Activated CD4-positive, alpha-beta T cell treated with anti-CD3 and anti-CD28 coated beads for 48 hours (primary cell): ENCODE measurements at regions not wholly inside any gene's neighbourhood (a gene's known extent, or its start where the extent isn't known, plus 50 kb on each side); places are given as distances from the start of the nearest gene placed in this dataset.
"Not testable (repeated sequence)": the region's sequence is repeated elsewhere in the genome, so short reads cannot be mapped to it uniquely, and the experiment has no call there.

ENCODE experiments used
- DNase-seq: peaks from one replicate; pipeline ENCODE4 v3.0.0-alpha.2; 2020

DNA sequence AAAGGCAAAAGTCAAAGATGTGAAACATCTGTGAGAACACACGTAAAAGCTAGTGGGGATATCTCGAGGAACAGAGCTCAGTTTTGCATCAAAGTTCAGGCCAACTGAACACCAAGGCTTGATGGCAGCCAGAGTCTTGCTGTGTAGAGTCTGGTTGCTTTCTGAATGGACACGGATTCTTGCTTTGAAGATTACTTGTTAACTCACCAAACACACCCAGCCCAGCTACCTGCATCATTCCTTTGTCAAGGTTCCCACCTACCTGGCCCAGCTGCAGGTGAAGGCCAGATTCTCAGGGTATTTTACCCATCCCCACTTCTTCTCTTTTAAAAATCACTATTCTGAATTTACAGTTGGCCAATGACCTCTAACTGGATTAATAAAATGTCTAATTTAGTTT, 174.4 kb upstream of the PHYHIPL start:
- no peak for DNase-seq

DNA sequence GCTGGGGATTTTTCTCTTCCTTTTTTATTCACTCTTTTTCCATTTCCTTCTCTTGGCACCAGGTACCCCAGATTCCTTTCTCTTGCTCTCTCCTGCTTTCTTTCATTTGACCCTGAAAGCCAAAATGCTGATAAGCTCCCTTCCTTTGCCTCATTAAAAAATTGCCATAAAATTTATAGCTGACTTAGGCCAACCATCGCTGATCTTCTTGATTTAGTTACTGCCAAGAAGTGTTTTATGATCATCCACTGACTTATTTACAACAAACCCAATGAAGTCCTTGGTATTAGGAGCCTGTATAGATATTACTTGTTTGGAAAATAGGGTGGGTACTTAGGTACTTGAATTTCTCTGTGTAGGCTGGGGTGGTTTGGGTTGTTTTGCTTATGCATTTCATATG, 173.2 kb upstream of the PHYHIPL start:
- no peak for DNase-seq

DNA sequence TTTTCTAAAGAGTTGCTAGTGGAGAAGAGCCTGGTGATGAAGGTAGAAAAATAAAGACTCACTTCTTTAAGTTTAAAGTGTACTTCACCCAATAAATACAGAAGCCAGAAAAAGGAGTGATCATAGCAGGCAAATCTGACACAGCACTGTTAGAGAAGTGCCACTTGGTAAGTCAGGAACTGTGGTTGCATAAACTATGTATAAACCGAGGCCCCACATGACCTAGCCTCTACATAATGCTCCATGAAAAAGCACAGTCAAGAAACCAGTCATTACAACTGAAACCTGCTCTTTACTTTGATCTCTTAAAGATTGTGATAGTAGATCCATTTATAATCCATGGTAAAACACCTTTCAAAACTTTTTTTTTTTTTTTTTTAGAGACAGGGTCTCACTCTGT, 172.1 kb upstream of the PHYHIPL start:
- DNase-seq = no peak

DNA sequence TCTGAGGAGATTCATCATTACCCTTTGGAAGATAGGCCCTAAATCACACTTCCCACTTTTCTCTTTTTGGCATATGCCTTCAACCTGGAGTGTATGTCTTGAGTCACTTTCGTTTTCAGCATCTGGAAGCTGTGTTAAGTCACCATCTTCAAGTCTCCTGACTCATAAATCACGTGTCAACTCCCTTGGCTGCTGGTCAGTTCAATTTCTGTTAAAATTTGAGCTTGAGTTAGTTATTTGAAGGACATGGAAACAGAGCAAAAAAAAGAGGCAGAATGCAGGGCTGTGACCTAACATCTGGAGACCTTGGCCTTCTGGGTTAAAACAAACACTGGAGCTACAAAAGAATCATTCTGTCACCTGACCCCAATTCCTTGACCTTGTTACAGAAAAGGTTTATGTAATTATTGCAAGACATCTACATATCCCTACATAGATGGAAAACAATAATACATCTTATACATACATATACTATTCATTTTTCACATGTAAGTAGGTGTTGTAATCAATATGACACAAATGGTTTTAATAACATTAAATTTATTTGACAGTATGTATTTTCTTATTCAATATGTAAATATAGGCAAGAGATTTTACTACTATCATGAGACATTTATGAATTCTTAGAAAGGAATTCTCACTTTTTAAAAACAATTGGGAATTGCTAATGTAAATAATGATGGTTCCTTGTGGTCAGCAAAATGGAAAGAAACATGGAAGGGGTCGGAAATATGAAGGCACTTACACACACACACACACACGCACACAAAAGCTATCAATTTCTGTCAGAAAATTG, 169.7 kb upstream of the PHYHIPL start:
- no peak for DNase-seq

DNA sequence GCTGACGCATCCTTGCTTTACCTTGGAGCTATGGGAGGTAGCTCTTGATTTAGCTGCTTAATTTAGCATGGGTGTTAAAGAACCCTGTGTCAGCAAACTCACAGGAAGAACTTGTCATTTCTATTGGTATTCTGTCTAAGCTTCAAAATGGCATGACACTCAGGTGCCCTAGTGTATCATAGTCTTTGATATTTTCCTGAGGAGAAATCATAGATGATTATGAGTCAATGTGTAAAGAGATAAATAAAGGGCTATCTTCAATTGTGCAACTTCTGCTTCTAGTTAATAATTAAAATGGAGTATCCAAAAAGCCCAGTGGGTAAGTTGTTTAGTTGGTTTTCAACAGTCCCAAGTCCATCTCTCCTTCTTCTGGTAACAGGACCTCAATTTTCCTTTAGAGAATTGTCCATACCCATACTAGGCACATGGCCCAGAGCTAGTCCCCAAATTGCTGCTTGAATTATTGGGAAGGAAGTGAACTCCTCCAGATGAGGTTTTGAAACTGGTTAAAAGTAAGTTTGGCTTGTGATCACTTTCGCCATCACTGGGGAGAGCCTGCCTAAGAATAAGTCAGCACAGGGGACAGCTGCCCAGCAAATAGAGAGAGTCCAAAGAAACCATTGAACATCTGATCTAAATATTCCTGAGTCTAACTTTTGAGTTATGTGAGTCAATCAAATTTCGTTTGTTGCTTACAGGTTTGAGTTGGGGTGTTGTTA, 169.0 kb upstream of the PHYHIPL start:
- no peak for DNase-seq

DNA sequence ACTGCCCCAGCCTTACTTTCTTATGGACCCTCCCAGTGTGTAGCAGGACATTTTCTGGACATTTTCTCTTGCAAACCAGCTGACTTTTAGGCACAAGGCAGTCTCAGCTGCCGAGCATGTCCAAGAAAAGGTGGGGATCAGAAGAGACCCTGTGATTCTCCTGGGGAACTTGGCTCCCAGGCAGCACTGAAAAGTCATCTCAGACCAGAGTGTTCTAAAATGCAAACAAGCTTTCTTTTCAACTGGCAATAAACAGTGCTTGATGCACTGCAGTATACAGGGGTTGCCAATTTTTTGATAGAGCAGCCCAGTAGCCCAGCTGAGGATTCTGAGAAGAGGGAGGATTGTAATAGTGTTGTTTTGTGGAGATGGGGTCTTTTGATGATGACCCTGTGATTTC, 168.0 kb upstream of the PHYHIPL start:
- no peak for DNase-seq

DNA sequence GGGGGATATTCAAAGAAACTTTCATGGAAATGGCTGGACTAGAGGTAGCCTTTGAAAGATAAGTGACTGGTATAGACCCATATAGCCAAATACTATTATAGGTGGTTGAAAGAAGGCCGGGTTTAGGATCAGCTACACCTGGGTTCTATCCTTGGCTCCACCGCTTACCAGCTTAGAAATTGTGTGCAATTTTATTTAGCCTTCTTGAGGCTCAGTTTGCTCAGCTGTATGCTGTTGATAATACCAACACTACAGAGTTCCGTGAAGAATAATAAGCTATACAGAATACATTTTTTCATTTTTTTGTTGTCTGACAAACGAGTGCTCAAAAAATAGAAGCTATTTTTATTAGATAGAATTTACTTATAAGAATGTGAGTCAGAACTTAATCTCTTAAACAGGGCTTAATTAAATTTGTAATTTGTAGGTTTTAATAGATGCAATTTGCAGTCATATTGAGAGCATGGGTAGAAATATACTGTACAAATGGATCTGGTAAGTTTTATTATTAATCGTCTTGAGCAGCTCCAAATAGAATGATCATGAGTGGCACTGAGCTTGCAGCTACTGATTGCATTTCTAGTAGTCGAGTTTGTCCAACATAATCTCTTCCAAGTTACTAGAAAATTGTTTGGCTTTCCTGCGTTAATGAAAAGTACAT, 164.3 kb upstream of the PHYHIPL start:
- DNase-seq = no peak

DNA sequence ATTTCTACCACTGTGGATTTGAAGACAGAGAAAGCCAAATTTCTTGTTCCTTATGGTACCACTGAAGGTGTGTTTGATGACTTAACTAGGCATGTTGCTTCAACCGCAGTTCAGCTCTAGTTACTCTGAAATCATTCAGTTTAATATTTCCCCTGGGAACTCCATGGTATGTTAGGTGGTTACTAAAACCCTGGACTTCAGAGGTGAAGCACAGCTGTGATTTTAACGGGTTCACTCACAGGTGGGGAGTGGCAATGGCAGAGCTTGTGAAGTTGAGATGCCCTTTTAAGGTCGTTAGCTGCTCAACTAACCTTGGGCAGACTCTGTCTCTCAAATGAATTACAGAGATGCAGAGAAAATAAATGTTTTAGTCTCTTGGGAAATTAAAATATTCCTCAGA, 163.6 kb upstream of the PHYHIPL start:
- DNase-seq = no peak

DNA sequence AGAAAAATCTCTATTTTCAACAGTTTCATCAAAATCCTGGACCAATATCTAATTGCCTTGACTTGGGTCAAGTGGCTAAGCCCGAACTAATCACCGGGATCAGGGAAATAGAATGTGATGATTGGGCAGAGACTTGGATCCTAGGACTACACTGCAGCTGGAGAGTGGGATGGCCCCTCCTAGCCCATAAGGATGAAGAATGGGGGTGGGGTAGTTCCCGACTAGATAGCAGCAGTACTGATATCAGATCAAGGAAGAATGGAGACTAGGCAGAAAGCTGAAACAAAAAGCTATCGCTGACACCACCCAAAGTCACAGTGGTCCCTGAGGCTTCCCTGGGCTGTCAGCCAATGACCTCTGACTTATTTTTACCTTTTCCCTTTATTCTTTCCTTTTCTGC, 160.4 kb upstream of the PHYHIPL start:
- DNase-seq = no peak

DNA sequence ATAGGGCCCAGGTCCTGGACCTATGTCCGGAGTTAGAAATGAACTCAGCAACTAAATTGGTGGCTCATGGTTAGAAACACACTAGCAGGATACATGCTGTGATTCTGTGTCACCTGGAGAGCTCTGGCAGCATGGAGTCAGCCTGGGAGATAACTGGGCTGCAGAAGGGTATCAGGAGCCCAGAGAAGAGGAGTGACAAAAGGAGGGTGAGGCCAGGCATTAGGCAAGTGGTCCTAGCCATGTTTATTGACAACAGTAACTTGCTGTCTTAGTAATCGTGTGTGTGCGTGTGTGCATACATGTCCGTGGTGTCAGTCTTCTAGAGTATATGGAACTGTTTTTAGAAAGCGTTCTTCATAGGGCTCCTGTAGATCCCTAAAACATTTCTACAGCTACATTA, 157.5 kb upstream of the PHYHIPL start:
- no peak for DNase-seq

DNA sequence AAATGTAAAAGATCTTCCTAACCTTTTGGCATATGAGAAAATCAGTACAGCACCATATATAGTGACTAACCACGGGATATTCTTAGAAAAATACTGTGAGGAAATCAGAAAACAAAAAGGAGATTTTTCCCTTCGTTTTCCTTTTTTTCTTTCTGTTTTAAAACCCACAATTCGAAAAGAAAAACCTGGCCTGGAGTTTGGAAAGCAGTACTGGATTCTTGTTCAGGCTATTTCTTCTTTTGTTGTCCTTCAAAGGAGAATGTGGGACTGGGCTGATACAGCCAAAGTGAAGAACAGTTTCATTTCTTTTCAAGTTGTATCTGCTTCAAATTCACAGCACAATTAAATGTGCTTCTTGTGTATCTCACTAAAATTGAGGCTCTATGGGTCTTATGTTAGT, 156.8 kb upstream of the PHYHIPL start:
- no peak for DNase-seq

DNA sequence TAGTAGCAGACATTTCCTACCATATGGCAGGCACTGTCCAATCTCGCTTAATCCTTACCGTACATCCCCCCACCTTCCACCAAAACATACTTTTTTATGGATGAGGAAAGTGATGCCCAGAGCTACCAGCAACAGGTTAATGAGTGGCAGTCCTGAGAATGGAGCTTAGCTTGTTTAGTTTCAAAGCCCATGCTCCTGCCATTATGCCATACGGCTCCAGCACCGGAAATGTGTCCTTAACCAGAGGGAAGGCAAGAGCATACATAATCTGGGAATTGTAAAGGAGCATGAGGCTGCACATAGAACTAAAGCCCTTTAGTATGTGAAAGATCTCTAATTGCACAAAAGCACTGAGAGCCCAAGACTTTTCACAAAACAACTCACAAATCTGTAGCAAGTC, 155.9 kb upstream of the PHYHIPL start:
- no peak for DNase-seq

DNA sequence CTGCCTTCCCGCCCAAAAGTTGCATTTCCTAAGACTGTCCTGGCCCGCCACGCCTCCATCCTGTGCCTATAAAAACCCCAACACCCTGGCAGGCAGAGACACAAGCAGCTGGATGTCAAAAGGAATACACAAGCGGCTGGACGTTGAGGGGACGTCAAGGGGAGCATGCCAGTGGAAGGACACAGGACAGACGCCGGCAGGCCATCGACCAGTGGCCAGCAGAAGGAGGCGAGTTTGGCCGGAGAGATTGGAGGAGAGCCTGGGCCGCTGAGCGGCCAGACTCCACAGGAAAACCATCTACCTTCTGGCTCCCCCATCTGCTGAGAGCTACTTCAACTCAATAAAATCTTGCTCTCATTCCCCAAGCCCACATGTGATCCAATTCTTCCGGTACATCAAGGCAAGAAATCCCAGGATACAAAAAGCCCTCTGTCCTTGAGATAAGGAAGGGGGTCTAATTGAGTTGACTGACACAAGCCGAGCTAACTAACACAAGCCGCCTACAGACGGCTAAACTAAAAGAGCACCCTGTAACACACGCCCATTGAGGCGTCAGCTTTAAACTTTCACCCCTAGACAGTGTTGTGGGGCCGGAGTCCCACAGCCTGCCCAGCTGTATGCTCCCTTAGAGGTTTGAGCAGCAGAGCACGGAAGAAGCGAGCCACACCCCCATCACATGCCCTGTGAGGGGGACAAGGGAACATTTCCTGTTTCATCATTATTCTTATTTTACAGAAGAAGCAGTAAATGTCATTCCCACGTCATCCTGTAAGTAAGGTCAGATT, 150.3 kb upstream of the PHYHIPL start:
- DNase-seq = no peak

DNA sequence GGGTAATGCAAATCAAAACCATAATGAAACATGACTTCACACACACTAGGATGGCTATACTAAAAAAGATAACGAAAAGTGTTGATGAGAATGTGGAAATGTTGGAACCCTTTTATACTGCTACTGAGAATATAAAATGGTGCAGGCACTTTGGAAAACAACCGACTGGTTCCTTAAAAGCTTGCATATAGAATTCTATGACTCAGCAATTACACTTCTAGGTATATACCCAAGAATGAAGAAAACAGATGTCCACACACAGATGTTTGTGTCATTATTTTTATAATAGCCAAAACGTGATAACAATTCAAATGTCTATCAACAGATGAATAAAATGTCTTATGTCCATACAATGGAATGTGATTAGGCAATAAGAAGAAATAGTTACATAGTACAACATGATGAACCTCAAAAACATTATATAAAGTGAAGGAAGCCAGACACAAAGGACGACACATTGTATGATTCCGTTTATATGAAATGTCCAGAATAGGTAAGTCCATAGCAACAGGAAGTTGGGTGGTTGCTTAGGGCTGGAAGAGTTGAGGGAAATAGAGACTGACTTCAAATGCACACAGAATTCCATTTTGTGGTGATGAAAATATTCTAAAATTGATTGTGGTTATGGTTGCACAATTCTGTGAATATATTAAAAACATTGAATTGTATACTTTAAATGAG, 148.3 kb upstream of the PHYHIPL start:
- no peak for DNase-seq

DNA sequence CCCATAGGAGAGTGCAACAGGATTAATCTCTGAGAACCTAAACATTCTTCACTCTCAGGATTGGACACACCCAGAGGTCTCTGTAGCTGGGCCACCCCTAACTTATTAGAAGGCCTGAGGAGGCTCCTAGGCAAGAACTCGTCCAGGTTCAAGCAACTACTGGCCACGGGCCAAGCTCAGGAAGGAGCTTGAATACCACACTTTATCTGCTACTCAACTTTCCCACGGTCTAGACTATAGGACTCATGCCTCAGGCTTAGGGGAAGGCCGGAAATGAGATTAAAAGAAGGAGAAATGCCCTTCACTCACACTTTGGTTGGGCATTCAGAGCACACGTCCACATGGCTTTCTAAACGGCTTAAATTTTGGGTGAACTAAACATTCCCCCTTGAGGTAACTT, 142.8 kb upstream of the PHYHIPL start:
- no peak for DNase-seq

DNA sequence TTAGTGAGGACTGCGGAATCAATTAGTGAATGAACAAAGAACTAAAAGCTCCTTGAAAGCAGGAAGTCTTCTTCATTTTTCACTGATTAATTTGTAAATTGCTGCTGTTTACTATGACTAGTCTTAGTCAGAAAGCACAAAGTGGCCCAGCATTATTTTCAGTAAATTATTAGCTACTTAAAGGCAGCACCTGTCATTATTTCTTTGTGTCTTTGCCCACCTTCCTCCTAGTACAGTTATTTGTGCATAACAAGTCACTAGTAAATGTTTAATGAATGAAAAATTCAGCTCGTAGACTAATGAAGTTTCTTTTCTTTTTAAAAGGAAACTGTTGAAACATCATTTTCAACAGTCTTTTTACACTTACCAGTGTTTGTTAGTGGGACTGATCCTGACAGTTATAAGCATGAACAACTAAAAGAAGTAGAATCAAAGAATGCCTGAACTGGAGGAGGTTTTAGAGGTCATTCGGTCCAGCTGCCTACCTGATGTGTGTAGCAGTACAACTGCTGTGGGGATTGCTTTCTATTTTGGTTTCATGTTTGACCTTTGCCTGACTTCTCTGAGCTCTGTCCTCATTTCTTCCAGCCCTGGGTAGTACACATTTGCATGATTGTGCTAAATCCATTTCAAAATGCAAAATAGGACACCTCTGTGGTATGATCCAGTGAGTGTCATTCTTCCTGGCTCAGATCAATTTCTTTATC, 140.0 kb upstream of the PHYHIPL start:
- no peak for DNase-seq

DNA sequence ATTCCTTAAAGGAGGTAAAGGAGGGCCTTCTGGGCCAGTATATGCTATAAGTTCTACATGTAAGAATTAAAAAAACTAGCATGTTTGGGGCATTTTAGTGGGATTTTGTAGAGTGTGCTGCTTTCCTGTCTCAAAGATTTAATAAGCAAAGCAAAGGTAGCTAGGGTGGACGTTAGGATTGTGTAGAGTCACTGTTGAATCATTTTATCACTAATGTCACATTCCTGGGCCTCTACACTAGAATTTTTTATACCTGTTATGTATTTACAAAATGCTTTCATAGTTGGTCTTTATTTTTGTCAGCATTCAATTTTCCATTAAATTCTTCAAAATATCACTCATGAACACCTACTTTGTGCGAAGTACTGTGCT, 139.4 kb upstream of the PHYHIPL start:
- DNase-seq = no peak

DNA sequence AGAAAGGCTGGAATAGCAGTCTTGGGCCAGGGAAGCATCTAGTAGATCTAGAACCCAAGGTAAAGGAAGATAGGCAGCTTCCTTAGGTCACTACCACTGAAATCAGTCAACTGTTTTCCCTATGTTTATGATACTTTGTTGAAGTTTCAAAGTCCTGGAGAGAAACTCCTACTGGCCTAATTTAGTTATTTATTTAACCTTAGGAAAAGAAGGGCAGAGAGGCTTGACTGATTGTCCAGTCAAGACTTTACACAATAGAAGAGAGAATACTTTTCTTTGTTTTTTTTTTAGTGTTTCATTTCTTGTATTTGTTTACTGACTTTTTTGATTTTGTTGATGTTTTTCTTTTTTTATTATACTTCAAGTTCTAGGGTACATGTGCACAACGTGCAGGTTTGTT, 138.9 kb upstream of the PHYHIPL start:
- DNase-seq = no peak

DNA sequence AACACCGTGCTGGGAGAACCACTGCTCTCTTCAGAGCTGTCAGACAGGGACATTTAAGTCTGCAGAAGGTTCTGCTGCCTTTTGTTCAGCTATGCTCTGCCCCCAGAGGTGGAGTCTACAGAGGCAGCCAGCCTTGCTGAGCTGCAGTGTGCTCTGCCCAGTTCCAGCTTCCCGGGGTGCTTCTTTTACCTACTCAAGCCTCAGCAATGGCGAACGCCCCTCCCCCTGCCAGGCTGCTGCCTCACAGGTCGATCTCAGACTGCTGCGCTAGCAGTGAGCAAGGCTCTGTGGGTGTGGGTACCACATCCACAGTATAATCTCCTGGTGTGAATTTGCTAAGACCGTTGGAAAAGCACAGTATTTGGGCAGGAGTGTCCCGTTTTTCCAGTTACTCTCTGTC, 133.1 kb upstream of the PHYHIPL start:
- DNase-seq = not testable (repeated sequence)

DNA sequence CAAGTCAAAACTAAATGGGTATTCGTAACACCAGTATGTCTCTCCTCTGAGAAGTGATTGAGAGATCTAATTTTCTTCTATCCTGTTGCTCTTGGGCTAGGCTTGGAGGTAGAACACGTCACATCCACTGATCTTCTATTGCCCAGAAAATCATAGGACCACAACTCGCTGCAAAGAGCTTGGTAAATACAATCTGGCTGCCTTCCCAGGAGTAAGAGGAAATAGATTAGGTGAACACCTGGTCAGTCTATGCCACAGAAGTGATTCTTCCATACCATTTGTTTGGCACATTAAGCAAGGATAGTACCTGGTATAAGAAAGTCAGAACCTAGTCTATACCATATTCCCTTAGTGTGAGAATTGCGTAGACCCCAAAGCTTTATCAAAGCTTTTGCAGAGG, 129.3 kb upstream of the PHYHIPL start:
- no peak for DNase-seq

DNA sequence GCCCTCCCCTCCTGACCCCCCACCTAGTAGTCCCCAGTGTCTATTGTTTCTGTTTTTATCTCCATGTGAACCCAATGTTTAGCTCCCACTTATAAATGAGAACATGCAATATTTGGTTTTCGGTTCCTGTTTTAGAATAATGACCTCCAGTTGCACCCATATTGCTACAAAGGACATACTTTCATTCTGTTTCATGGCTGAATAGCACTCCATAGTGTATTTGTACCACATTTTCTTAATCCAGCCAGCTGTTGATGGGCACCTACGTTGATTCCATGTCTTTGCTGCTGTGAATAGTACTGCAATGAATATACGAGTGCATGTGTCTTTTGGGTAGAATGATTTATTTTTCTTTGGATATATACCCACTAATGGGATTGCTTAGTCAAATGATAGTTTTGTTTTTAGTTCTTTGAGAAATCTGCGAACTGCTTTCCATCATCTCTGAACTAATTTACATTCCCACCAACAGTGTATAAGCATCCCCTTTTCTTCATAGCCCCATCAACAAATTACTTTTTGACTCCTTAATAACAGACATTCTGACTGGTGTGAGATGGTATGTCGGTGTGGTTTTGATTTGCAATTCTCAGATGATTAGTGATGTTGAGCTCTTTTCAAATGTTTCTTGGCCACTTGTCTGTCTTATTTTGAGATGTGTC, 128.4 kb upstream of the PHYHIPL start:
- no peak for DNase-seq

DNA sequence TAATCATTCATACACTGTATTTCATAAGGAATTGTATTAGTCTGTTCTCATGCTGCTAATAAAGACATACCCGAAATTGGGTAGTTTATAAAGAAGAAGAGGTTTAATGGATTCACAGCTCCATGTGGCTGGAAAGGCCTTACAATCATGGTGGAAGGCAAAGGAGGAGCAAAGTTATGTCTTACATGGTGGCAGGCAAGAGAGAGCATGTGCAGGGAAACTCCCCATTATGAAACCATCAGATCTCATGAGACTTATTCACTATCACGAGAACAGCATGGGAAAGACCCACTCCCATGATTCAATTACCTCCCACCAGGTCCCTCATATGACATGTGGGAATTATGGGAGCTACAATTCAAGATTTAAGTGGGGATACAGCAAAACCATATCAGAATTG, 122.9 kb upstream of the PHYHIPL start:
- not testable (repeated sequence) for DNase-seq
